Body of pancreas (tissue), 4 donors: ENCODE measurements at regions not wholly inside any gene's neighbourhood (a gene's known extent, or its start where the extent isn't known, plus 50 kb on each side); places are given as distances from the start of the nearest gene placed in this dataset.
A peak's percentile ranks its signal among the peaks of the same experiment; 100 is the strongest.
"Not testable (repeated sequence)": the region's sequence is repeated elsewhere in the genome, so short reads cannot be mapped to it uniquely, and the experiment has no call there.

Source experiments
- ATAC-seq: fragments of 150-250 bp; one replicate; pipeline ENCODE4 v1.9.1; 2016
- DNase-seq, 4 donors: peaks; one replicate each; pipeline ENCODE4 v3.0.0-alpha.2; 2019
- H3K27ac ChIP-seq, 4 donors: fragments of 200-600 bp; sonication (generic); 1 replicate in 3 of 4; 2 replicates in 1 of 4; pipeline versions ENCODE4 v1.5.1 to v1.6.1; 2016 to 2019; ENCODE audit warnings: mild to moderate bottlenecking in 1 of 4, mixed read lengths in 1 of 4, moderate library complexity in 1 of 4
- H3K27me3 ChIP-seq, 2 donors: fragments of 200-600 bp; sonication (generic); one replicate each; pipeline ENCODE4 v1.6.0; 2016; ENCODE audit warnings: mild to moderate bottlenecking in 1 of 2
- H3K36me3 ChIP-seq, 2 donors: fragments of 200-600 bp; sonication (generic); replicated peaks in 1 of 2; 2 replicates each; pipeline ENCODE4 v1.5.1; 2016; ENCODE audit warnings: low read depth in 2 of 2; ENCODE audit not compliant: insufficient read depth in 1 of 2
- H3K4me1 ChIP-seq: fragments of 200-600 bp; sonication (generic); one replicate; pipeline ENCODE4 v1.6.0; 2016
- H3K4me3 ChIP-seq, 2 donors: fragments of 200-600 bp; sonication (generic); 1 replicate in 1 of 2; 2 replicates in 1 of 2; pipeline ENCODE4 v1.5.1; 2016 to 2019
- H3K9me3 ChIP-seq, 3 donors: fragments of 200-600 bp; sonication (generic); 1 replicate in 2 of 3; 2 replicates in 1 of 3; pipeline ENCODE4 v1.5.1; 2016
- WGBS, 2 donors: methylation state at CpG; one replicate each; pipeline ENCODE4 v1.1.5; 2017; 5-methylcytosine and 5-hydroxymethylcytosine counted together
- intact Hi-C: fragments of 100-400 bp; cut with DNase I; formaldehyde crosslinking; loops from one replicate; pipeline ENCODE4 v1.15.1; 2023
- TF ChIP-seq, protein P1 (sequence below), 7 experiments: fragments of 450-650 bp in 4 of 7; fragments of 200-600 bp in 3 of 7; sonication (generic) in 3 of 7; IDR thresholded peaks; one replicate each; pipeline ENCODE4 v1.5.1; 2016 to 2019; ENCODE audit warnings: antibody characterized with exemption in 7 of 7

- intact Hi-C loops, H3K4me1 ChIP-seq, H3K4me3 ChIP-seq, DNase-seq, ATAC-seq, H3K9me3 ChIP-seq, H3K36me3 ChIP-seq, H3K27ac ChIP-seq, H3K27me3 ChIP-seq: not testable (repeated sequence)
- WGBS, 2 donors: no CpG with 5 or more reads among the region's 30 CpGs
These were observed 415.5 kb downstream of the FOXD4L4 start for GRCh38 chr9:66152406-66152805.

DNA sequence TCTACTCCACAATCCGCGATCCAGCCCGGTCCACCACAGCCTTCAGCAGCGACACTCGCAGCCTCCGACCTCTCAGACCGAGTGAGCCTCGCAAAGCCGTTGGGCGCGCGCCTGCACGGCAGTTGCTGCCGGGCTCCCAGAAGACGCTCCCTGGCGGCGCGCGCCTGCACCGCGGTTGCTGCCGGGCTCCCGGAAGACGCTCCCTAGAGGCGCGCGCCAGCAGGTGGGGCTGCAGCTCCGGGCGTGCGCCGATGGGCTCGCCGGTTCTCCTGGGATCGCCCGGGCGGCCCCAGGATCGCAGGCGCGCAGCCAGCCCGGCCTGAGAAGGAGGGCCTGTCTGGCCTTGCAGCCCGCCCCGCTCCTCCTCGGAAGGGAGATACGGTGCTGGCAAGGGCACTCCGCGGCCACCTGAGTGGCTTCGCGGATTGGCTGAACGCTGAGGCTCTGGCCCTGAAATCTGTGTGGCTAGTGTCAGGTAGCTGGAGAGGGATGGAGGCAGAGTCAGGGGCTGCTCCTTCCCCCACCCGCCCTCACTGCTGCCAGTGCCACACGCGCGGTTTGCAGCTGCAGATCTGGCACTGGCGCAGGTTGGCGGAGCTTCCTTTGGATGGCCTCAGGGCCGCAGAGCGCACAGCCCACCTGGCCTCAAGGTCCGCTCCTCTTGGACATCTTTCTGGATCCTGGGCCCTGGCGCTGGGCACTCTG, 416.2 kb downstream of the FOXD4L4 start:
- H3K36me3 ChIP-seq, H3K4me1 ChIP-seq, H3K27me3 ChIP-seq, H3K4me3 ChIP-seq, H3K9me3 ChIP-seq, intact Hi-C loops: not testable (repeated sequence)
- ATAC-seq (peak; percentile 100), DNase-seq (peak; percentile 60 to 83 (median 73))
- WGBS, 2 donors: 1% methylated on average over 10 of the region's 59 CpGs; no CpG with 5 or more reads in 1 of the 2 donors
- peak overlapping the region in 1 of 4 donors; percentile 30 for H3K27ac ChIP-seq
- TF ChIP-seq, protein P1, sequence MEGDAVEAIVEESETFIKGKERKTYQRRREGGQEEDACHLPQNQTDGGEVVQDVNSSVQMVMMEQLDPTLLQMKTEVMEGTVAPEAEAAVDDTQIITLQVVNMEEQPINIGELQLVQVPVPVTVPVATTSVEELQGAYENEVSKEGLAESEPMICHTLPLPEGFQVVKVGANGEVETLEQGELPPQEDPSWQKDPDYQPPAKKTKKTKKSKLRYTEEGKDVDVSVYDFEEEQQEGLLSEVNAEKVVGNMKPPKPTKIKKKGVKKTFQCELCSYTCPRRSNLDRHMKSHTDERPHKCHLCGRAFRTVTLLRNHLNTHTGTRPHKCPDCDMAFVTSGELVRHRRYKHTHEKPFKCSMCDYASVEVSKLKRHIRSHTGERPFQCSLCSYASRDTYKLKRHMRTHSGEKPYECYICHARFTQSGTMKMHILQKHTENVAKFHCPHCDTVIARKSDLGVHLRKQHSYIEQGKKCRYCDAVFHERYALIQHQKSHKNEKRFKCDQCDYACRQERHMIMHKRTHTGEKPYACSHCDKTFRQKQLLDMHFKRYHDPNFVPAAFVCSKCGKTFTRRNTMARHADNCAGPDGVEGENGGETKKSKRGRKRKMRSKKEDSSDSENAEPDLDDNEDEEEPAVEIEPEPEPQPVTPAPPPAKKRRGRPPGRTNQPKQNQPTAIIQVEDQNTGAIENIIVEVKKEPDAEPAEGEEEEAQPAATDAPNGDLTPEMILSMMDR (IDR thresholded peaks at IDR 0.05): peak in 6 of 7 experiments; percentile 18 to 86 (median 34)

DNA sequence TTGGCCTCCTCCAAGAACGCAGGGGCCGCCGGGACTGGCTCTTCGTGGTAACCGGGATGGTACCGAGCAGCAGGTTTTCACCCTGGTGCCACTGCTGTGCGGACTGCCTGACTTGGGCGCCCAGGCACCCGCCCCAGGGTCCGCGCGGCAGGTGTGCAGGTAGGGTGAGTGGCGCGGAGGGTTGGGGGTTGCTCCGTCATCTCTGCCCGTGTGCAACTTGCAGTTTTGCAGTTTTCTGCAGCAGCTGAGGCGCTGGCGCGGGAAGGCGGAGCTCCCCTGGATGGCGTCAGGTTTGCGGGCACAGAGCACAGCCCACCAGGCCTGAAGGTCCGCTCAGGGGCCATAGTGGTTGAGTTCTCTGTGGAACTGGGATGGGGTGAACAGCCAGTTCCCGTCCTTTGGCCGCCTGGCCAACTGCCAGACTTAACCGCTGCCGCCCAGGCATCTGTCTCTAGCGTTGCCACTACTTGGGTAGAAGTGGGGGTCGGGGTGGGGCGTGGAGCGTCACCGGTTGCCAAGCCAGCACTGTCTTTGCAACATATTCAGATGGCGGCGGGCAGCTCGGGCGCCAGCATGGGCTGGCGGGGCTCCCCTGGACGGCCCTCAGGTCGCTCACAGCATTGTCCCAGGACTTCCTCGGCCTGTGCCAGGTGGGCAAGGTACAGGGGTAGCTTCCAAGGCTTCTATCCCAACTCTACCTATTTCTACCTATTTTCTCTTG, 417.2 kb downstream of the FOXD4L4 start:
- H3K9me3 ChIP-seq, intact Hi-C loops, H3K27ac ChIP-seq, H3K4me1 ChIP-seq, H3K4me3 ChIP-seq, H3K27me3 ChIP-seq, ATAC-seq, H3K36me3 ChIP-seq: not testable (repeated sequence)
- peak; percentile 4 to 16 (median 12) for DNase-seq
- WGBS, 2 donors: 20% methylated on average over 22 of the region's 40 CpGs; no CpG with 5 or more reads in 1 of the 2 donors

DNA sequence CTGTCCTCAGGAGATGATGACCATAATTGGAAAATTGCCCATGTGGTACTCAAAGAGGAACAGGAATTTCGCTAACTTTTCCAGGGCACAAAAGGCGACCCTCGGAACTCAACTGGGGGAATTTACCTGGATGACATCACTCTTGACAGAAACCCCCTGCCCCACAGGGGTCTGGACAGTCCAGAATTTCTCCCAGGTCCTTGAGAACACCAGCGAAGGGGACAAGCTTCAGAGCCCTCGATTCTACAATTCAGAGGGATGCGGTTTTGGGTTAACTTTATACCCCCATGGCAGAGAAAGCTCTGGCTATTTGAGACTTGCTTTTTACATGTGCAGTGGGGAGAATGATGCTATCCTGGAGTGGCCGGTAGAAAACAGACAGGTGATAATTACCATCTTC, 445.4 kb downstream of the FOXD4L4 start:
- DNase-seq, H3K4me3 ChIP-seq, H3K36me3 ChIP-seq, H3K27ac ChIP-seq, H3K4me1 ChIP-seq, ATAC-seq, intact Hi-C loops, H3K27me3 ChIP-seq, H3K9me3 ChIP-seq: not testable (repeated sequence)
- 58 to 61% methylated on average over 6 of the region's 7 CpGs for WGBS, 2 donors

- H3K4me3 ChIP-seq, DNase-seq, intact Hi-C loops, H3K9me3 ChIP-seq, H3K4me1 ChIP-seq, H3K27me3 ChIP-seq, H3K27ac ChIP-seq, ATAC-seq, H3K36me3 ChIP-seq: not testable (repeated sequence)
- 75 to 76% methylated on average over 2 of the region's 2 CpGs for WGBS, 2 donors
These were observed 446.7 kb downstream of the FOXD4L4 start for GRCh38 chr9:66183648-66184047.

DNA sequence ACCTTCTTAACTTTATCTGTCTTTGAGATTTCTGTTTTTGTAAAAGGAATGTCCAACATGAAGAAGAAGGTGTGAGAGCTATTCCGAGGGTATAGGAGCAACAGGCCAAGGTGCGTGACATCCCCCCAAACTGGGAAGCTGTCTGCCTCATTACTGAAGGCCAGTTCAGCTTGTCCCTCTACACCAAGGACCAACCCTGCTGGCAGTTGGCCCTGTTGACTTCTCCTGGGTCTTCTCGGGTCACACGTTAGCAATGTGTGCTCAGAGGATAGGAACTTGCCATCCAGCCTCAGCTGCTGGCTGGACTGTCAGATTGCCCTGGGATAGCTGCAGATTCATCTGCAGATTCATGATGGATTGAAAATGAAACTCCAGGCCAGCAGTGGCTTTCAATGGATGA, 460.3 kb downstream of the FOXD4L4 start:
- ATAC-seq, H3K36me3 ChIP-seq, H3K9me3 ChIP-seq, H3K4me1 ChIP-seq, H3K27me3 ChIP-seq, H3K4me3 ChIP-seq, H3K27ac ChIP-seq, DNase-seq, intact Hi-C loops: not testable (repeated sequence)
- WGBS, 2 donors: no CpG with 5 or more reads among the region's 4 CpGs

DNA sequence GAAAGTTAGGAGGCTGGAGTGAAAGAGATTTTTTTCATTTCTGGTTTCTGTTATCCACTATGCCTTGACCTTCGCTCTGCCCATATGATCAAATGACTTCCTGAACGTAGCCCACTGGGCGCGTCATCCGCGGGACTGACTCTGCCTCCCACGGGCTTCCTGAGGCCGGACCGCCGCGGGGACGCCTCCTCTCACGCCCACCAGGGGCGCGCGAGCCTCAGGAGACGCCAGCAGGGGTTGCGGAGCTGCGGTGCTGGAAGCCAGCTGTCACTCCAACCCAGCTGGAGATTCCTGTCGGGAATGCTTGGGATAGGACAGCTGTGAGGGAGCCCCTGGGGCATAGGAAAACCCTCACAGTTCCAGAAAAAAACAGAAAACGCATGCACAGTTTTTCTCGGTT, 461.5 kb downstream of the FOXD4L4 start:
- 34 to 75% methylated on average over 8 to 19 of the region's 22 CpGs for WGBS, 2 donors
- H3K27ac ChIP-seq, H3K9me3 ChIP-seq, intact Hi-C loops, H3K36me3 ChIP-seq, H3K27me3 ChIP-seq, H3K4me3 ChIP-seq, H3K4me1 ChIP-seq: not testable (repeated sequence)
- peak; percentile 71 for ATAC-seq
- peak in 2 of 4 donors; percentile 17 to 18 for DNase-seq
- TF ChIP-seq, protein P1 (IDR thresholded peaks at IDR 0.05): peak in 1 of 7 experiments; percentile 16

- intact Hi-C loops: not testable (repeated sequence)
These were observed 469.7 kb downstream of the FOXD4L4 start for GRCh38 chr9:66206617-66207016.

DNA sequence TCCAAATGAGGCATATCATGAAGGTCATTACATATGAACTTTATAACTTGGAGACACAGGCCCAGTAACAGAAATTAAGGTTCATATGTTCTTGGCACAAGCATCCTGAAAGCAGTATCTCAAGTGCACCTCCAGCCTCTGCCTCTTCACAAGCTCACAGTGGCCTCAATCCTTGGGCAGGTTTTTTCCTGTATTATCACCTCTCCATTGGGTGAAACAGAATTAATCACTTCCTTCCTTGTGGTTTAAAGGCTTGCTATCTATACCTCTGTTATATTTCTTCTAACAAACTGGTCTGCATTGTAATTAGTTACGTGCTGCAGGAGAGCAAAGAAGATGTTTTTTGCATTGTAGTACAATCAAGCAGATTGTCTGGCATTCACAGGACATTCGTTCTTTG, 471.0 kb downstream of the FOXD4L4 start:
- H3K4me1 ChIP-seq, DNase-seq, H3K36me3 ChIP-seq, H3K27ac ChIP-seq, H3K4me3 ChIP-seq, intact Hi-C loops, ATAC-seq, H3K27me3 ChIP-seq, H3K9me3 ChIP-seq: not testable (repeated sequence)
- 54 to 77% methylated on average over 1 of the region's 2 CpGs for WGBS, 2 donors

More at GRCh38 chr9:66206617-66207016, 469.7 kb downstream of the FOXD4L4 start:
- WGBS, 2 donors: no CpG with 5 or more reads among the region's 1 CpG
- not testable (repeated sequence) for DNase-seq, H3K27me3 ChIP-seq, H3K9me3 ChIP-seq, H3K27ac ChIP-seq, H3K4me1 ChIP-seq, H3K36me3 ChIP-seq, H3K4me3 ChIP-seq
- peak; percentile 60 for ATAC-seq

GRCh38 chr9:66244763-66245162, 507.8 kb downstream of the FOXD4L4 start:
- intact Hi-C loops, H3K36me3 ChIP-seq: not testable (repeated sequence)
- 0% methylated on average over 1 of the region's 4 CpGs; no CpG with 5 or more reads in 1 of the 2 donors for WGBS, 2 donors

More at GRCh38 chr9:66244763-66245162, 507.8 kb downstream of the FOXD4L4 start:
- not testable (repeated sequence) for H3K27ac ChIP-seq, H3K4me1 ChIP-seq, DNase-seq, ATAC-seq, H3K9me3 ChIP-seq, H3K27me3 ChIP-seq, H3K4me3 ChIP-seq
